ENCODE measurements at regions not wholly inside any gene's neighbourhood (a gene's known extent, or its start where the extent isn't known, plus 50 kb on each side); places are given as distances from the start of the nearest gene placed in this dataset.

GRCh38 chr9:91494751-91495150 lies 71.1 kb upstream of the NFIL3 start:
- TF ChIP-seq CTCF (IDR thresholded peaks at IDR 0.05 in 4 of 5, conservative IDR thresholded peaks at IDR 0.05 in 1 of 5) (no peak), POLR2A (IDR thresholded peaks at IDR 0.05) (no peak)
